Tibial nerve (tissue), 4 donors: ENCODE measurements at regions not wholly inside any gene's neighbourhood (a gene's known extent, or its start where the extent isn't known, plus 50 kb on each side); places are given as distances from the start of the nearest gene placed in this dataset.

Experiments used
- EP300 ChIP-seq, 2 donors: sonication (generic); formaldehyde crosslinking; IDR thresholded peaks; one replicate each; pipeline ENCODE4 v1.6.1; 2017; ENCODE audit warnings: antibody characterized with exemption in 2 of 2, mild to moderate bottlenecking in 1 of 2
- POLR2A ChIP-seq, 2 donors: fragments of 450-650 bp; IDR thresholded peaks; one replicate each; pipeline ENCODE4 v1.6.1; 2017; ENCODE audit warnings: antibody characterized with exemption in 2 of 2, mild to moderate bottlenecking in 2 of 2, moderate library complexity in 2 of 2
- TF ChIP-seq, protein P1 (sequence below), 5 experiments: fragments of 200-600 bp in 3 of 5; fragments of 450-650 bp in 2 of 5; sonication (generic) in 3 of 5; IDR thresholded peaks; one replicate each; pipeline ENCODE4 v1.5.1; 2016 to 2019; ENCODE audit warnings: antibody characterized with exemption in 5 of 5, mild to moderate bottlenecking in 3 of 5, moderate library complexity in 2 of 5

GRCh38 chr11:15605094-15605493, 490.4 kb downstream of the INSC start:
- TF ChIP-seq EP300 (IDR thresholded peaks at IDR 0.05), result no peak
- TF ChIP-seq, protein P1, sequence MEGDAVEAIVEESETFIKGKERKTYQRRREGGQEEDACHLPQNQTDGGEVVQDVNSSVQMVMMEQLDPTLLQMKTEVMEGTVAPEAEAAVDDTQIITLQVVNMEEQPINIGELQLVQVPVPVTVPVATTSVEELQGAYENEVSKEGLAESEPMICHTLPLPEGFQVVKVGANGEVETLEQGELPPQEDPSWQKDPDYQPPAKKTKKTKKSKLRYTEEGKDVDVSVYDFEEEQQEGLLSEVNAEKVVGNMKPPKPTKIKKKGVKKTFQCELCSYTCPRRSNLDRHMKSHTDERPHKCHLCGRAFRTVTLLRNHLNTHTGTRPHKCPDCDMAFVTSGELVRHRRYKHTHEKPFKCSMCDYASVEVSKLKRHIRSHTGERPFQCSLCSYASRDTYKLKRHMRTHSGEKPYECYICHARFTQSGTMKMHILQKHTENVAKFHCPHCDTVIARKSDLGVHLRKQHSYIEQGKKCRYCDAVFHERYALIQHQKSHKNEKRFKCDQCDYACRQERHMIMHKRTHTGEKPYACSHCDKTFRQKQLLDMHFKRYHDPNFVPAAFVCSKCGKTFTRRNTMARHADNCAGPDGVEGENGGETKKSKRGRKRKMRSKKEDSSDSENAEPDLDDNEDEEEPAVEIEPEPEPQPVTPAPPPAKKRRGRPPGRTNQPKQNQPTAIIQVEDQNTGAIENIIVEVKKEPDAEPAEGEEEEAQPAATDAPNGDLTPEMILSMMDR (IDR thresholded peaks at IDR 0.05), result no peak
- TF ChIP-seq POLR2A (IDR thresholded peaks at IDR 0.05), result no peak
